ENCODE measurements at regions not wholly inside any gene's neighbourhood (a gene's known extent, or its start where the extent isn't known, plus 50 kb on each side); places are given as distances from the start of the nearest gene placed in this dataset.

DNA sequence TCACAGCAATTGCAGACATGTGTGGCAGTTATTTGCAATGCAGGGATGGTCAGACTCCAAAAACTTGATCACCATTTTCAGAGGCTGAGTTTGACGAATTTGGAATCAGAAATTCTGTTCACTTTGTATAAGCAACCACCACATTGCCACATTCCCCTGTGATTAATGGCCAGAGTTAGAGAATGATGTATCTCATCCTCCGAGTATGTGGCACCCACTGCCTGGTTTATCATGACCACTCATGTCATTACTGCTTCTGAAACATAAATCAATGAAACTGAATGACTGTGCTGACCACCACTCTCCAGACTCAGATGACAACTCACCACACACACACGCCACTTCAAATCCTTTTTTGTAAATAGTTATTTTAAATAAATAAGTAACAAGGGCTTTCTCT lies 66.6 kb upstream of the CACHD1 start:
- no peak for TF ChIP-seq ELF1 (tag; IDR thresholded peaks at IDR 0.05)
- TF ChIP-seq, protein P1, sequence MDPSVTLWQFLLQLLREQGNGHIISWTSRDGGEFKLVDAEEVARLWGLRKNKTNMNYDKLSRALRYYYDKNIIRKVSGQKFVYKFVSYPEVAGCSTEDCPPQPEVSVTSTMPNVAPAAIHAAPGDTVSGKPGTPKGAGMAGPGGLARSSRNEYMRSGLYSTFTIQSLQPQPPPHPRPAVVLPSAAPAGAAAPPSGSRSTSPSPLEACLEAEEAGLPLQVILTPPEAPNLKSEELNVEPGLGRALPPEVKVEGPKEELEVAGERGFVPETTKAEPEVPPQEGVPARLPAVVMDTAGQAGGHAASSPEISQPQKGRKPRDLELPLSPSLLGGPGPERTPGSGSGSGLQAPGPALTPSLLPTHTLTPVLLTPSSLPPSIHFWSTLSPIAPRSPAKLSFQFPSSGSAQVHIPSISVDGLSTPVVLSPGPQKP (CRISPR knock-in tag; IDR thresholded peaks at IDR 0.05) = no peak
- no peak for TF ChIP-seq EHMT2 (IDR thresholded peaks at IDR 0.05)
- no peak for TF ChIP-seq U2AF1 (optimal IDR thresholded peaks at IDR 0.05; ENCODE audit: low read depth, low read length)

Data from K562 (cell line).